OCI-LY1 (cell line): ENCODE measurements at regions not wholly inside any gene's neighbourhood (a gene's known extent, or its start where the extent isn't known, plus 50 kb on each side); places are given as distances from the start of the nearest gene placed in this dataset.

ENCODE experiments used
- H2AFZ ChIP-seq: fragments of 200-600 bp; sonication (generic), shearing (Covaris generic); 2 replicates; pipeline ENCODE4 v1.6.0; 2014; ENCODE audit warnings: antibody characterized with exemption, mild to moderate bottlenecking, low read length
- H3F3A ChIP-seq: fragments of 200-600 bp; sonication (generic), shearing (Covaris generic); 2 replicates; pipeline ENCODE4 v1.6.0; 2014; ENCODE audit warnings: mild to moderate bottlenecking, antibody characterized with exemption, low read length, moderate library complexity; ENCODE audit not compliant: insufficient read depth
- H3K27ac ChIP-seq: fragments of 200-600 bp; sonication (generic); 2 replicates; pipeline ENCODE4 v1.5.1; 2014; ENCODE audit warnings: low read length, mixed run types, mild to moderate bottlenecking, low read depth; ENCODE audit not compliant: poor library complexity, severe bottlenecking
- H3K27me3 ChIP-seq: fragments of 200-600 bp; sonication (generic); 2 replicates; pipeline ENCODE4 v1.6.0; 2014; ENCODE audit warnings: antibody characterized with exemption, mild to moderate bottlenecking, low read length, moderate library complexity; ENCODE audit not compliant: insufficient read depth
- H3K36me3 ChIP-seq: fragments of 200-600 bp; sonication (generic); 2 replicates; pipeline ENCODE4 v1.6.1; 2014; ENCODE audit warnings: mild to moderate bottlenecking, antibody characterized with exemption, low read length, moderate library complexity, mixed read lengths; ENCODE audit not compliant: insufficient read depth
- H3K4me1 ChIP-seq: fragments of 200-600 bp; sonication (generic); 2 replicates; pipeline ENCODE4 v1.5.1; 2014; ENCODE audit warnings: mild to moderate bottlenecking, low read length, moderate library complexity; ENCODE audit not compliant: insufficient read depth, severe bottlenecking
- H3K4me2 ChIP-seq: fragments of 200-600 bp; sonication (generic), shearing (Covaris generic); 2 replicates; pipeline ENCODE4 v1.6.1; 2014; ENCODE audit warnings: low read length
- H3K4me3 ChIP-seq: fragments of 200-600 bp; sonication (generic); 2 replicates; pipeline ENCODE4 v1.5.1; 2014; ENCODE audit warnings: low read length, low read depth, mild to moderate bottlenecking, mixed read lengths; ENCODE audit not compliant: poor library complexity, severe bottlenecking
- H3K79me2 ChIP-seq: fragments of 200-600 bp; shearing (Covaris generic); 2 replicates; pipeline ENCODE4 v1.6.1; 2016; ENCODE audit warnings: mixed run types, low read length, mixed read lengths; ENCODE audit not compliant: insufficient read depth
- H3K9ac ChIP-seq: fragments of 200-600 bp; sonication (generic), shearing (Covaris generic); 2 replicates; pipeline ENCODE4 v1.6.1; 2014; ENCODE audit warnings: mild to moderate bottlenecking, low read length, mixed read lengths
- H3K9me2 ChIP-seq: fragments of 200-600 bp; sonication (generic), shearing (Covaris generic); 2 replicates; pipeline ENCODE4 v1.6.1; 2014; ENCODE audit warnings: low read depth, mild to moderate bottlenecking, low read length, mixed read lengths
- H3K9me3 ChIP-seq: fragments of 200-600 bp; shearing (Covaris generic); 2 replicates; pipeline ENCODE4 v1.6.1; 2014; ENCODE audit warnings: low read length, mixed read lengths
- H4K20me1 ChIP-seq: fragments of 200-600 bp; sonication (generic), shearing (Covaris generic); 2 replicates; pipeline ENCODE4 v1.6.0; 2016; ENCODE audit warnings: mild to moderate bottlenecking, low read length; ENCODE audit not compliant: insufficient read depth
- CTCF ChIP-seq: fragments of 200-600 bp; sonication (generic), shearing (Covaris generic); IDR thresholded peaks from 2 replicates; pipeline ENCODE4 v1.5.1; 2017; ENCODE audit warnings: mild to moderate bottlenecking, antibody characterized with exemption, low read length, moderate library complexity, mixed read lengths
- EZH2 ChIP-seq: fragments of 200-600 bp; sonication (generic), shearing (Covaris generic); IDR thresholded peaks from 2 replicates; pipeline ENCODE4 v1.8.0; 2017; ENCODE audit warnings: borderline replicate concordance, mixed run types, mild to moderate bottlenecking, antibody characterized with exemption, low read length, moderate library complexity, mixed read lengths

GRCh38 chr10:4283846-4284610 lies 499.0 kb upstream of the KLF6 start:
- Histone ChIP-seq H3K4me1 (no peaks in the 10 kb centered on the region), H3K4me2 (no peak overlapping the region), H3K79me2 (no peaks in the 10 kb centered on the region), H3K4me3 (no peak overlapping the region), H3F3A (no peaks in the 10 kb centered on the region), H3K9ac (no peak overlapping the region), H3K27me3 (no peaks in the 10 kb centered on the region), H2AFZ (no peak overlapping the region), H3K9me2 (no peaks in the 10 kb centered on the region), H4K20me1 (no peaks in the 10 kb centered on the region), H3K36me3 (no peaks in the 10 kb centered on the region), H3K27ac (no peak overlapping the region), H3K9me3 (no peaks in the 10 kb centered on the region)
- TF ChIP-seq EZH2 = no peak
- TF ChIP-seq CTCF = no peak

GRCh38 chr10:4282496-4282895 lies 497.5 kb upstream of the KLF6 start:
- Histone ChIP-seq H3K4me3 (no peak overlapping the region), H3K4me2 (no peak overlapping the region), H3K9ac (no peak overlapping the region), H4K20me1 (no peaks in the 10 kb centered on the region), H3K9me3 (no peaks in the 10 kb centered on the region), H3K27ac (no peak overlapping the region), H2AFZ (no peak overlapping the region), H3F3A (no peaks in the 10 kb centered on the region), H3K79me2 (no peaks in the 10 kb centered on the region), H3K4me1 (no peaks in the 10 kb centered on the region), H3K9me2 (no peaks in the 10 kb centered on the region), H3K27me3 (no peaks in the 10 kb centered on the region), H3K36me3 (no peaks in the 10 kb centered on the region)
- TF ChIP-seq EZH2 (no peak), CTCF (no peak)

GRCh38 chr10:4281190-4281825 lies 496.3 kb upstream of the KLF6 start:
- Histone ChIP-seq H3K9ac (no peak overlapping the region), H3F3A (no peaks in the 10 kb centered on the region), H3K4me3 (no peak overlapping the region), H3K27me3 (no peaks in the 10 kb centered on the region), H2AFZ (no peak overlapping the region), H3K36me3 (no peaks in the 10 kb centered on the region), H4K20me1 (no peaks in the 10 kb centered on the region), H3K79me2 (no peaks in the 10 kb centered on the region), H3K9me2 (no peaks in the 10 kb centered on the region), H3K4me1 (no peaks in the 10 kb centered on the region), H3K27ac (no peak overlapping the region), H3K9me3 (no peaks in the 10 kb centered on the region), H3K4me2 (no peak overlapping the region)
- no peak for TF ChIP-seq CTCF
- no peak for TF ChIP-seq EZH2
